Peyer's patch (tissue), 4 donors: ENCODE measurements at regions not wholly inside any gene's neighbourhood (a gene's known extent, or its start where the extent isn't known, plus 50 kb on each side); places are given as distances from the start of the nearest gene placed in this dataset.

Experiments
- DNase-seq, 3 donors: peaks; one replicate each; pipeline ENCODE4 v3.0.0-alpha.2; 2017 to 2019
- H3K27ac ChIP-seq, 4 donors: fragments of 200-600 bp; sonication (generic); one replicate each; pipeline ENCODE4 v1.5.1; 2016 to 2019
- H3K27me3 ChIP-seq, 2 donors: fragments of 200-600 bp; sonication (generic); one replicate each; pipeline ENCODE4 v1.5.1; 2019
- H3K36me3 ChIP-seq, 3 donors: fragments of 200-600 bp; sonication (generic); one replicate each; pipeline ENCODE4 v1.5.1; 2016 to 2019
- H3K4me1 ChIP-seq, 4 donors: fragments of 200-600 bp; sonication (generic); one replicate each; pipeline ENCODE4 v1.5.1; 2016 to 2019
- H3K4me3 ChIP-seq, 4 donors: fragments of 200-600 bp; sonication (generic); 1 replicate in 3 of 4; 2 replicates in 1 of 4; pipeline ENCODE4 v1.5.1; 2016 to 2019; ENCODE audit warnings: mild to moderate bottlenecking in 1 of 4
- H3K9me3 ChIP-seq, 4 donors: fragments of 200-600 bp; sonication (generic); one replicate each; pipeline ENCODE4 v1.5.1; 2016 to 2019; ENCODE audit warnings: mild to moderate bottlenecking in 1 of 4
- CTCF ChIP-seq, 6 experiments: fragments of 450-650 bp in 4 of 6; fragments of 200-600 bp in 2 of 6; sonication (generic) in 1 of 6; IDR thresholded peaks; one replicate each; pipeline ENCODE4 v1.5.1; 2017 to 2019; ENCODE audit warnings: antibody characterized with exemption in 6 of 6, mild to moderate bottlenecking in 3 of 6, moderate library complexity in 1 of 6
- POLR2A ChIP-seq, 2 donors: fragments of 450-650 bp; IDR thresholded peaks; one replicate each; pipeline ENCODE4 v1.5.1; 2017; ENCODE audit warnings: antibody characterized with exemption in 2 of 2, mild to moderate bottlenecking in 2 of 2, moderate library complexity in 2 of 2

- Histone ChIP-seq H3K27ac (no peak overlapping the region), H3K9me3 (no peaks in the 10 kb centered on the region), H3K4me1 (no peaks in the 10 kb centered on the region), H3K4me3 (no peak overlapping the region), H3K27me3 (no peaks in the 10 kb centered on the region), H3K36me3 (no peaks in the 10 kb centered on the region)
- DNase-seq = no peak
- TF ChIP-seq CTCF (IDR thresholded peaks at IDR 0.05) = no peak
- no peak for TF ChIP-seq POLR2A (IDR thresholded peaks at IDR 0.05)
Measured at GRCh38 chr11:127063241-127063640, 62.7 kb upstream of the KIRREL3 start.

- H3K4me1 ChIP-seq = no peaks in the 10 kb centered on the region
- no peak for DNase-seq
- no peak for TF ChIP-seq POLR2A (IDR thresholded peaks at IDR 0.05)
- no peak for TF ChIP-seq CTCF (IDR thresholded peaks at IDR 0.05)
- H3K4me3 ChIP-seq = no peak overlapping the region
- no peak overlapping the region for H3K27ac ChIP-seq
- H3K27me3 ChIP-seq = no peaks in the 10 kb centered on the region
- H3K9me3 ChIP-seq = no peaks in the 10 kb centered on the region
- H3K36me3 ChIP-seq = no peaks in the 10 kb centered on the region
Measured at GRCh38 chr11:127061947-127062346, 61.4 kb upstream of the KIRREL3 start.

GRCh38 chr11:127059750-127060149, 59.2 kb upstream of the KIRREL3 start:
- Histone ChIP-seq H3K27ac (no peak overlapping the region), H3K4me1 (no peaks in the 10 kb centered on the region), H3K4me3 (no peak overlapping the region), H3K36me3 (no peaks in the 10 kb centered on the region), H3K27me3 (no peaks in the 10 kb centered on the region), H3K9me3 (no peaks in the 10 kb centered on the region)
- DNase-seq = no peak
- no peak for TF ChIP-seq CTCF (IDR thresholded peaks at IDR 0.05)
- TF ChIP-seq POLR2A (IDR thresholded peaks at IDR 0.05) = no peak

GRCh38 chr11:127059286-127059685, 58.7 kb upstream of the KIRREL3 start:
- no peak for DNase-seq
- Histone ChIP-seq H3K4me3 (no peak overlapping the region), H3K9me3 (no peaks in the 10 kb centered on the region), H3K27me3 (no peaks in the 10 kb centered on the region), H3K36me3 (no peaks in the 10 kb centered on the region), H3K4me1 (no peaks in the 10 kb centered on the region), H3K27ac (no peak overlapping the region)
- TF ChIP-seq CTCF (IDR thresholded peaks at IDR 0.05) = no peak
- TF ChIP-seq POLR2A (IDR thresholded peaks at IDR 0.05) = no peak

- H3K27me3 ChIP-seq = no peaks in the 10 kb centered on the region
Measured at GRCh38 chr11:127058524-127058923, 58.0 kb upstream of the KIRREL3 start.

More at GRCh38 chr11:127058524-127058923, 58.0 kb upstream of the KIRREL3 start:
- no peaks in the 10 kb centered on the region for H3K4me1 ChIP-seq
- H3K4me3 ChIP-seq = no peak overlapping the region
- H3K27ac ChIP-seq = no peak overlapping the region
- TF ChIP-seq CTCF (IDR thresholded peaks at IDR 0.05) (no peak), POLR2A (IDR thresholded peaks at IDR 0.05) (no peak)
- no peaks in the 10 kb centered on the region for H3K9me3 ChIP-seq
- H3K36me3 ChIP-seq = no peaks in the 10 kb centered on the region
- no peak for DNase-seq
